ENCODE measurements at regions not wholly inside any gene's neighbourhood (a gene's known extent, or its start where the extent isn't known, plus 50 kb on each side); places are given as distances from the start of the nearest gene placed in this dataset.

DNA sequence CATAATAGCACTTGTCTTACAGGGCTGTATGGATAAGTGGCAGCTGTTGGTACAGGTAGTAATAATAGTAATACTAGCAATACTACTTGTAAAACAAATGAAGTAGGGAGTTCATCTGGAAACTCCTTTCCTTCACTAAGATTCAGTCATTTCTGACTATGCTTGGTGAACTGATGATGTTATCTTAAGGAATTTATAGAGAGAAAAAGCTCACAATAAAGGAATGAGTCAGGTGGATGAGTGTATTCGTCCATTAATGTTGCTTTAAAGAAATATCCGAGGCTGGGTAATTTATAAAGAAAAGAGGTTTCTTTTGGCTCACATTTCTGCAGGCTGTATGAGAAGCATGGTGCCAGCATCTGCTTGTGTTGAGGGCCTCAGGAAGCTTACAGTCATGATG lies 477.3 kb downstream of the KLF12 start:
- TF ChIP-seq, protein P1, sequence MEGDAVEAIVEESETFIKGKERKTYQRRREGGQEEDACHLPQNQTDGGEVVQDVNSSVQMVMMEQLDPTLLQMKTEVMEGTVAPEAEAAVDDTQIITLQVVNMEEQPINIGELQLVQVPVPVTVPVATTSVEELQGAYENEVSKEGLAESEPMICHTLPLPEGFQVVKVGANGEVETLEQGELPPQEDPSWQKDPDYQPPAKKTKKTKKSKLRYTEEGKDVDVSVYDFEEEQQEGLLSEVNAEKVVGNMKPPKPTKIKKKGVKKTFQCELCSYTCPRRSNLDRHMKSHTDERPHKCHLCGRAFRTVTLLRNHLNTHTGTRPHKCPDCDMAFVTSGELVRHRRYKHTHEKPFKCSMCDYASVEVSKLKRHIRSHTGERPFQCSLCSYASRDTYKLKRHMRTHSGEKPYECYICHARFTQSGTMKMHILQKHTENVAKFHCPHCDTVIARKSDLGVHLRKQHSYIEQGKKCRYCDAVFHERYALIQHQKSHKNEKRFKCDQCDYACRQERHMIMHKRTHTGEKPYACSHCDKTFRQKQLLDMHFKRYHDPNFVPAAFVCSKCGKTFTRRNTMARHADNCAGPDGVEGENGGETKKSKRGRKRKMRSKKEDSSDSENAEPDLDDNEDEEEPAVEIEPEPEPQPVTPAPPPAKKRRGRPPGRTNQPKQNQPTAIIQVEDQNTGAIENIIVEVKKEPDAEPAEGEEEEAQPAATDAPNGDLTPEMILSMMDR (IDR thresholded peaks at IDR 0.05), result no peak

DNA sequence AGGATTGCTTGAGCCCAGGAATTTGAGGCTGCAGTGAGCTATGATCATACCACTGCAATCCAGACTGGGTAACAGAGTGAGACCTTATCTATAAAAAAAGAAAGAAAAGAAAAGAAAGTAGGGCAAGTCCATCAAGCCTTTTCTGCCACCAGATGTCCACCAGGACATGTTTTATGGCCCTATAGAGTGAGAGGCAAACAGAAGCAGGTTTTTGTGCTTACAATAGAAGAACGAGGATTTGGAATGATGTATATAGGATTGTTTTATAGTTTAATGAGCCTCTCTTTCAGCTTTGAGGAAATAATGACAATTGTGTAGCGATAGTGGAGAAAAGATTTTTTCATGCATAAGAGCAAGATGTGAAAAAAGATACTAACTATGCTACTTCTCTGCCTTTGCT lies 480.5 kb downstream of the KLF12 start:
- TF ChIP-seq, protein P1 (IDR thresholded peaks at IDR 0.05), result no peak

DNA sequence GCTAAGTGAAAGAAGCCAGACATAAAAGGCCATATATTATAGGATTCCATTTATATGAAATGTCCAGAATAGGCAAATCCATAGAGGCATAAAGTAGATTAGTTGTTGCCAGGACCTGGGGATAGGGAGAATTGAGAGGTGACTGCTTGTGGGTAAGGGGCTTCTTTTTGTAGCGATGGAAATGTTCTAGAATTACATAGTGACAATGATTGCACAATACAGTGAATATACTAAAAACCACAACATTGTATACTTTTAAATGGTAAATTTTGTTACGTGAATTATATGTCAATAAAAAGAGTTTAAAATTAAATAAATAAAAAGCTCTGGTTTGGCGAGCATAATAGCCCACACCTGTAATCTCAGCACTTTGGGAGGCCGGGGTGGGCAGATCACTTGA lies 486.8 kb downstream of the KLF12 start:
- TF ChIP-seq, protein P1 (IDR thresholded peaks at IDR 0.05), result no peak

DNA sequence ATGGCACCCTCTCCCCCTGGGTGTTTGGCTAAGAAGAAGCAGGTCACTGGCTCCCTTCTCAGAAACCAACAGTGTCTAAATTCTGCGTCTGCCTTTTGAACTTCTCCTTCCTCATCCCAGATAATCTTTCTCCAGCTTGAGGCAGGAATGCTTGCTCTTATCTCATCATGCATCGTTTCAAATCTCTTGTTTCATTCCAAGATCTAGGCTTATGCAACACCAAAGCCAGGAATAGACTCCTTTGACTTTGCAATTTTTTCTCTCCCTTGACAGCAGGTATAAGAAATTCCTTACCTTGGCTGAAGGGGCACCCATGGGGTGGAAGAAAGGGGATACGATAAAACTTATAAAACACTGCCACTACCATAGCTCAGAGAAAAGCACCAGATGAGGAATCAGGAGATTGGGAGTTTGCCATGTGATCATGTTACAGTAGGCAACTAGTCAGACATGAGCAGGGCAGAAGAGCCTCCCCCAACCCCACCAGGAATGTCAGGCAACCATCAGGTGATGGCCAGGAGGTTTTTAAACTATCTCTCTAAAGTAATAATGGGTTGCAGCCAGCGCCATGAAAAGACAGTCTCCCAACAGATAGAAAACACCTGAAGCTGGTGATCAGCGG lies 498.9 kb downstream of the KLF12 start:
- TF ChIP-seq, protein P1 (IDR thresholded peaks at IDR 0.05), result no peak

DNA sequence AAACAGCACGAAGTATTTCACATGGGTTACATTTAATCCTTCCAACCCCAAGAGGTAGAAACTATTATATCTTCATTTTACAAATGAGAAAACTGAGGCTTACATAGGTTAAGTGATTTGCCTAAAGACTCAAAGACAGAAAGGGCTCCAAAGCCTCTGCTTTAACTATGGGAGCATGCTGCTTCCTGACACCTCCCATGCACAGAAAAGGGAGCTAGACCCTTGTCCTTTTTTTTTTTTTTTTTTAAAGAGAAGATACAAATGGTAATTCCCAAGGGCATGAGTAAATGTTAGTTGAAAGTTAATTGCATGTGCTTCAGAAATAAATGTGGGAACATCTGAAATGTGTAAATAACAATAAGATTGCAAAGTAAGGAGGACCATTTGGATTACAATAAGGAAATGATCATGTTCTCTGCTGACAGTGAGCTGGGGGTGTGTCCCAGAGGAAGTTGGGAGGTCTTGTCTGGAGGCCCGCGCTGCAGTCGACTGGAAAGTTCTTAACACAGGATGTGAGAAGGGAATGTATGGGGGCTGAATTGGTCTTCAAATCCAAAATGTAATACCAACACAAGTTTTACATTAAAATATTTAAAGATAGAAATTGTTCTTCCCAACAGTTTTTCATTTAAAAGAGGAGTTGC lies 500.3 kb downstream of the KLF12 start:
- TF ChIP-seq, protein P1 (IDR thresholded peaks at IDR 0.05), result no peak

DNA sequence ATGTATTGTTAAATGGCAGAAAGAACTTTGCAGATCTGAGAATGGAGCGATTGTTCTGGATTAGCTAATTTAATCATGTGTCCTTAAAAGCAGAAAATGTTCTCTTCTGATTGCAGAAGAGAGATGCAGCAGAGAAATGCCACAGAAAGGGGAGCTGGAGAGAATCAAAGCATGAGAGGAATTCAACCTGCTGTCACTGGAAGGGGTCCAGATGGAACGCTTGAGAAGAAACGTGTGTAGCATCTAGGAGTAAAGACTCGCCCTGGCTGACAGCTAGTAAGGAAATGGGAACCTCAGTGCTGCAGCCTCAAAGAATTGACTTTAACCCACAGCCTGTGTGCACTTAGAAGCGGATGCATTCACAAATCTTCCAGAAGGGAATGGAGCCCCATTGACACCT lies 502.8 kb downstream of the KLF12 start:
- TF ChIP-seq, protein P1 (IDR thresholded peaks at IDR 0.05), result no peak

DNA sequence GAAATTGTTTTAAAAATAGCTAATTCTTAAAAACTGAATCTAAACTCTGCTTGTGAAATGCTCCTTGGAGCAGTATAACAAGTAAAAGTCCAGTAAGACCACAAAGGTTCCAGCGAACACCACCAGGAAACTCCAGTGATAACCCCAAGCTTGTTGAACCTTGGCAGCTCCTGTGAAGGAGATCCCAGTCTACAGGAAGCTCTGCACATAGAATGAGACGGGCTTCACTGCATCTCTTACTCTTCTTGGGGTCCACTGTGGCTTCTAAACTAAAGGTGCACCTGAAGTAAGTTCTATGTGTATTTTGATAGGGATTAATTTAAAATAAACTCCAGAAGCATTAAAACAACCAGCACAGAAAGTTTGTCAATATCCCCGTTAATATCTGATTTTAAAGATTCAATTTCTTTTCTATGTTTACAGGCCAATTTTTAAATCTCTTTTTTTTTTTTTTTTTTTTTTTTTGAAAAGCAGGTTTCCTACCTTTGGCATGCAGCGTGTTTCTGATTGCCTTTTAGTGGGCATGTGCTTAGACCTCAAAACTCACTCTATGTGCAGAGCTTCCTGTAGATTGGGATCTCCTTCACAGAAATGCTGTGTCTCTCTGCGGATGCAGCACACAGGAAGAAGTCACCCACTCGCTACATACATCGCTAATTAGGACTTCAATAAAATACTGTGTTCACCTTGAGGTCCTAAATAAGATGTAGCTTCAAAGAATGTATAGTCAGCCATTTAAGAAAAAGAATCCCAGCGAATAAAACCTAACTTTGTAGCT lies 508.5 kb downstream of the KLF12 start:
- TF ChIP-seq, protein P1 (IDR thresholded peaks at IDR 0.05), result no peak

Data from LNCAP (cell line).